ENCODE measurements at regions not wholly inside any gene's neighbourhood (a gene's known extent, or its start where the extent isn't known, plus 50 kb on each side); places are given as distances from the start of the nearest gene placed in this dataset.
"Not testable (repeated sequence)": the region's sequence is repeated elsewhere in the genome, so short reads cannot be mapped to it uniquely, and the experiment has no call there.

DNA sequence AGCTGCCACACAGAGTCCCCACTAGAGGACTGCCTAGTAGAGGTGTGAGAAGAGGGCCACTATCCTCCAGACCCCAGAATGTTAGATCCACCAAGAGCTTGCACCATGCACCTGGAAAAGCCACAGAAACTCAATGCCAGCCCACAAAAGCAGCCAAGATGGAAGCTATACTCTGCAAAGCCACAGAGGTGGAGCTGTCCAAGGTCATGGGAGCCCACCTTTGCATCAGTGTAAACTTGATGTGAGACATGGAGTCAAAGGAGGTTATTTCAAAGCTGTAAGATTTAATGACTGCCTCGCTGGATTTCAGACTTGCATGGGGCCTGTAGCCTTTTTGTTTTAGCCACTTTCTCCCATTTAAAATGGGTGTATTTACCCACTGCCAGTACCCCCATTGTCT, 1030.1 kb upstream of the GRIA3 start:
- DNase-seq (ENCODE audit: low read depth in 2 of 3, low spot score in 1 of 3) = no peak

DNA sequence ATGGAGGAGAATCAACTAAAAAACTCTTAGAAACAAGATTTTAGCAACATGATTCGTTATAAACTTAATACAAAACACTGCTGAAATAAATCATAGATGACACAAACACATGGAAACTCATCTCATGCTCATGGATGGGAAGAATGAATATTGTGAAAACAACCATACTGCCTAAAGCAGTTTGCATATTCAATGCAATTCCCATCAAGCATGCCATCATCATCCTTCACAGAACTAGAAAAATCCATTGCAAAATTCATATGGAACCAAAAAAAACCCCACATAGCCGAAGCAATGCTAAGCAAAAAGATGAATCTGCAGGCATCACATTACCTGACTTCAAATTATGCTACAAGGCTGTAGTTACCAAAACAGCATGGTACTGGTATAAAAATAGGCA, 1015.8 kb upstream of the GRIA3 start:
- DNase-seq (ENCODE audit: low read depth in 2 of 3, low spot score in 1 of 3) = no peak

GRCh38 chrX:122184791-122185190, 999.3 kb upstream of the GRIA3 start:
- DNase-seq (ENCODE audit: low read depth in 2 of 3, low spot score in 1 of 3) = no peak

DNA sequence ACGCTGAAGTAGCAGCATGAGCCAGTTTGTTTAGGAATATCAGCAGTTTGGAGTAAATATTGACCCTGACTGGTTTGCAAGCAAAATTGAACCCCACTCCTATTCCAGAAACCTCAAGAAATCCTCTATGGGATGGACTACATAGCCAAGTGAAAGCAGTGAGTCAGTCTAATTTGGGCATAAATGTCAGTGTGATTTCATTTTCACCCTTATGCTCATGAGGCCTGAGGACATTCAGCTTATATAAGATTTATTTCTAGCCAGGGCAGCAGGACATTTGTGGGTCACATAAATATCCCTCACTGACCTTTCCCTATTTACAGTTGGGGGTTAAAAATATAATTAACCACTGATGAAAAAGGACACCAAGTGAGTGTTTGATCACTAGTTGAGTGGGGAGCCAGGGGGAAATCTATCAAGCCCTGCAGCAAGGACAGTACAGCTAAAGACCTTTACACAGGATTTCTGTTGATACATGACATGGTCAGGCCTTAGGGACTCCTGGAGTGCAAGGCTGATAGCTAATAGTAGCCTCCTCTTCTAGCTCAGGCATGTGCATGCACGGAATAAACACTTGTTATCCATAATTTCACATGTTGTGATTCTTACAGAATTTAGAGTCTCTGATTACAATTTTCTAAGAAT, 996.9 kb upstream of the GRIA3 start:
- no peak for DNase-seq (ENCODE audit: low read depth in 2 of 3, low spot score in 1 of 3)

DNA sequence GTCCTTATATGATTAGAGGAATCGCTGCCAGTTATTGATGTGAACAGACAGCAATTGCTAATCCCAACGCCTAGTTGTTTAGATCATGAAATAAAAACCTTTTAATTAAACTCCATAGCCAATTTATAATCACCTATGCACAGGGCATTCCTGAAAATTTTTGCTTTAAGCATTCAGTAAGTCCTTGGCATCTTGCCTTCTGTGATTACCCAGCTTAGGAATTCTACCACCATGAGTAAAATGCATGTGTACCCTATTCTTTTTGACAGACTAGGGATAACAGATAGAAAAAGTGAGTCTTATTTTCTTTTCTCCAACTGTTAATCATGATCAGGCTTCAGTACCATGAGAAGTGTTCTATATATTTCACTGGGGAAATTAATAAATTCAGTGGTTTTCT, 995.3 kb upstream of the GRIA3 start:
- DNase-seq (ENCODE audit: low read depth in 2 of 3, low spot score in 1 of 3) = no peak

DNA sequence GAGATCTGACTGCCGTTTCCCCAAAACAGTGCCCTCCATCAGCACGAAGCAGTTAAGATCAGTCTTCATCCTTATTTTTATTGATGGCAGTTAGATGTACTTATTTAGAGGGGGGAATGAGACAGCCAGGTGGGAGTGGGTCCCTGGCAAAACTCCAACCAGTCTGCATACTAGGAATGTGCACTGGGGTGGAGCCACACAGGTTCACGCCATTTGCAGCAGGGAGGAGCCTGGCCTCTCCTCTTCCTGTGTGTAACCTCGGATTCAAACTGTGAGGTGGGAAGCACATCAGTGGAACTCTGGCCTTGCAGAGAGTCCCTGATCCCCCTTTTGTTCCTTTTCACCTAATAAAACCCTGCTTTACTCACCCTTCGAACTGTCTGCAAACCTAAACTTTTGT, 987.7 kb upstream of the GRIA3 start:
- no peak for DNase-seq (ENCODE audit: low read depth in 2 of 3, low spot score in 1 of 3)

GRCh38 chrX:122203399-122203798, 980.7 kb upstream of the GRIA3 start:
- DNase-seq (ENCODE audit: low read depth in 2 of 3, low spot score in 1 of 3) = no peak

DNA sequence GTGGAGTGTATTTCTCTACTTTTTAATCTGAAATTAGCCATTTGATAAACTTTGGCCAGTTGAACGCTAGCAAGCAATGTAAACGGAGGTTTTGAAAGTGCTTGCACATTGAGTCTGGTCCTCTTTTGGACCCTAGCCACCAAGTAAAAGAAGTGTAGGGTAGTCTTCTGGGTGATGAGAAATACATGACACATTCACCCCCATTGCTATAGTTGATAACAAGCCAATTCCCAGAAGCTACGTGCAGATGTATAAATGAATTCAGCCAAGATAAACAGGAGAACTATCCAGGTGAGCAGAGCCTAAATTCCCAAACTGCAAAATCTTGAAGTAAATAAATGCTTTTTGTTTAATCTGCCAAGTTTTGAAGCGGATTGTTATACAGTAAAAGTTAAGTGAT, 965.4 kb upstream of the GRIA3 start:
- no peak for DNase-seq (ENCODE audit: low read depth in 2 of 3, low spot score in 1 of 3)

DNA sequence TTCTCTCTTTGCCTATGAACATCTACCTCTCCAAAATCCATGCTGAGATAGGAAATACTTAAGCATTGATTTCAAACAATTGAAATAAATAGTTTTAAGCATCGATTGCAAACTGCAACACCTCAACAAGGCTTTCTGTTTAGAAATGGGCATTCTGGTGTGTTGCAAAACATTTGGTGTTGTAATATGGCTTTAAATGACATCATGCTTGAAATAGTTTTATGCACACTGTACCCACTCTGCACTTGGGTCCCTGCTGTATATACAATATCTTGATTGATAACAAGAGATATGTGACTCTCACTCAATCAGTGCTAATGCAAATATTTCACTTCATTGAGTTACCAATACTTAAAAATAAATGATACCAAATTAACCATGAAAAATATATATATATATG, 964.9 kb upstream of the GRIA3 start:
- DNase-seq (ENCODE audit: low read depth in 2 of 3, low spot score in 1 of 3) = no peak

DNA sequence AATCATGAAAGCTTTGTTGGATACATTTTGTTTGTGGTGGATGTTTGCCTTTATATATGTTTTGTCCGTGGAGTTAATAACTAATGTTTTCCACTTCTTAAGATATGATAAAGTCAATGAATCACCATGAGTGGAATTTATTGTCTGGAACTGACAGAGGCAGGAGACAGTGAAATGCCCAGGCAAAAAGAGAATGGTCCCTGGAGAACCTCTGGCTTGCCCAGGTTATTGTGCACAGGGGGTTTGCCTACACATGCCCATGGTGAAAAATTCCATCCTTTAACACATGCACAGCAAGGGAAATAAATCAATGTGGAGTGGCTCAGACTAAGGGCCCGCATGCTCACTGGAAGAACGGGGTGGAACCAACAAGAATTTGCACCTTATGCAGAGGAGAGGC, 964.3 kb upstream of the GRIA3 start:
- no peak for DNase-seq (ENCODE audit: low read depth in 2 of 3, low spot score in 1 of 3)

DNA sequence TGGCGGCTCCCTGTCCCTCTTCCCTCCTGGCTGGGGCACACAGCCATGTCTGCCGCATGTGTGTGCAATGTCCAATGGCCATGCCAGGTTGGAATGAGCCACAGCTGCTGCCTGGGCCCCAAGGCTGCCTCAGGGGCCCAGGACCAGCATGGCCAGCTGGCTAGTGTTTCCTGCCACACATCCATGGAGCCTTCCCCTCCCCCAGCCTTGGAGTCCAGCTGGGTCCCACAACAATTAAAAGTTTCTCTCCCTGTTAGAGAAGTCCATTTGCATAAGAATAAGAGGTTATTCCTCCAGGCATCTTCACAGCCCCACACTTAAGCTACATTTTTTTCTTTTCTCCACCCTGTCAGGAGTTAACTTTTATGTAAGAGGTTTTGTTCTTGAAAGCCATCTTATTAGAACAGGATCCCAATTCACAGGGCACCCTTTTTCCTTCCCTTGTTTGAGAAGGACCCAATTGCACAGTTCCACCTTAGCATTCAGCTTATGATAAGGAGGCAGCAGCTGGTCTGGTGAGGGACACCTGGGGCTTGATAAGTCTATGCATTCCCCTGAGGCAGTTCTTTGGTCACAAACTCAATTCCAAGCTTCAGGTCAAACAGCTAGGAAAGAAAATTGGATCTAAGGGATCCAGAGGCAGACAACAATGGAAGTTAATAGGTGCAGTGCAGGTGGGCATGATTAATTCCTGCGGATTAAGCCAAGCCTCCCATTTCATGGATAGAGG, 963.3 kb upstream of the GRIA3 start:
- DNase-seq (ENCODE audit: low read depth in 2 of 3, low spot score in 1 of 3) = no peak

DNA sequence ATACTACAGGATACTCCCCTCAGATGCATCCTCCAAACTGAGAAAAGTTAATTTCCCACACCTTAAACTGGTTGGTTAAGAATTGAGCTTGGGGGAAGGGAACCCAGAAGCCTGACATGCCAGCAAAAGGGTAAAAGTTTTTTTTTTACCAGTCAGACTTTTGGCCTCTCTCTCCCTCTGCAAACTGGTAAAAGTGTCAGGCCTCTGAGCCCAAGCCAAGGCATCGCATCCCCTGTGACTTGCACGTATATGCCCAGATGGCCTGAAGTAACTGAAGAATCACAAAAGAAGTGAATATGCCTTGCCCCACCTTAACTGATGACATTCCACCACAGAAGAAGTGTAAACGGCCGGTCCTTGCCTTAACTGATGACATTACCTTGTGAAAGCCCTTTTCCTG, 962.3 kb upstream of the GRIA3 start:
- not testable (repeated sequence) for DNase-seq (ENCODE audit: low read depth in 2 of 3, low spot score in 1 of 3)

GRCh38 chrX:122224137-122224536, 959.9 kb upstream of the GRIA3 start:
- DNase-seq (ENCODE audit: low read depth in 2 of 3, low spot score in 1 of 3) = not testable (repeated sequence)

DNA sequence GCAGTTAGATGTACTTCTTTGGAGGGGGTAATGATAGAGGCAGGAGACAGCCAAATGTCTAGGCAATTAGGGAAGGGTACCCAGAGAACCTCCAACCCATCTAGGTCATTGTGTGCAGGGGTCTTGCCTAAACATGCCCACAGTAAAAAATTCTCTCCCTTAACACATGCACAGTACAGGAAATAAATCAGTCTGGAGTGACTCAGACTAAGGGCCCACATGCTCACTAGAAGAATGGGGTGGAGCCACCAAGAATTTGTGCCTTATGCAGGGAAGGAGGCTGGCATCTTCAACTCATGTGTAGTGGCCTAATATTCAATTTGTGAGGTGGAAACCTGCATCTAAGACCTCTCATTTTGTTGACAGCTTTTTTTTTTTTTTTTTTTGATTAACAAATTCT, 945.3 kb upstream of the GRIA3 start:
- DNase-seq (ENCODE audit: low read depth in 2 of 3, low spot score in 1 of 3) = no peak

- no peak for DNase-seq (ENCODE audit: low read depth in 2 of 3, low spot score in 1 of 3)
These were observed 942.1 kb upstream of the GRIA3 start for GRCh38 chrX:122241959-122242358.

DNA sequence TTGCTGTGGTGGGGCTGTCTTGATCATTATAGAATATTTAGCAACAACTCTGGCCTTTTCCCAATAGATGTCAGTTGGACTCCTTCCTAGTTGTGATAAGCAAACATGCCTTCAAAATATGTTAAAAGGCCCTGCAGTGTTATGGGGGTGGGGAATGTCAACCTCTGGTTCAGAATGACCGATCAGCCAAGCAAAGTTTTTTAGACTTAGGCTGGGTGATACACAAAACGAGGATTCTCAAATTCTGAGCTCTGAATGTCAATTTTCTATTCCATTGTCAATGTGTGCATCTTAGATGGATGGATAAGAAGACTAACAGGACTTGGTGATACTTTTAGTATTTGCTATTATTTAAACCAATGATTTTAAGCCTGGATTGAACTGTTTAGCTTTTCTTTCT, 940.0 kb upstream of the GRIA3 start:
- no peak for DNase-seq (ENCODE audit: low read depth in 2 of 3, low spot score in 1 of 3)

GRCh38 chrX:122245175-122245574, 938.9 kb upstream of the GRIA3 start:
- DNase-seq (ENCODE audit: low read depth in 2 of 3, low spot score in 1 of 3) = no peak

DNA sequence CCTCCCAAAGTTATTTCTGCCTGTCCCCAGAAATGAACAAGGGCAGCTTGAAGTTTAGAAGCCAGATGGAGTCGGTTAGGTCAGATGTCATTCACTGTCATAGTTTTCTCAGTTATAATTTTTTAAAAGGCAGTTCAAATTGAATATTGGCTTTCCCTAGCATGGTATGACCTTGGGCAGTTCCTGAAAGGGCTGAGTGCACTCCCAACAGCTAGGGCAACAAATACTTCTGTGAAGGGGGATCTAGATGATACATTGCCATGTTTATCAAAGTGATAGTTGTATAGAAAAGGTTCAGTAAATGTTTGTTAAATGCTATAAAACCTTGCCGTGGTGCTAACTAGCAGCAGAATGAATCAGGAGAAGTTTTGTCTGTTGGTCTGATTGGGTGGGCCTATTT, 938.1 kb upstream of the GRIA3 start:
- DNase-seq (ENCODE audit: low read depth in 2 of 3, low spot score in 1 of 3) = no peak

DNA sequence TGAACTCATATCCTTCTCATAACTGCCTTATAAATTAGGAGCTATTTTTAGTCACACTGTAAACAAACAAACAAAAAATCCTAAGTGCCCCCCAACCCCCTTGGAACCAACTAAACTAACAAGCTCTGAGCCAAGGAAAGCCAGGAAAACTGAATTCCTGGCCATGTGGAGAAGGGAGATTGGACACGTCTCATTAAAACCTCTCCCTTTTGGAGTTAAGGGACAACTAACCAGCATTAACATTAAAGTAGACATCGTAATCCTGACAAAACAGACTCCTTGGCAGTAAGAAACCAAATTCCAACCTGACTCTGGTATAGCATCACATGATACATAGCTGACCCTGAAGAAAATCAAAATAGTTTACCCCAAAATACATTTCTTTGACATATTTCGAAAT, 937.1 kb upstream of the GRIA3 start:
- DNase-seq (ENCODE audit: low read depth in 2 of 3, low spot score in 1 of 3) = no peak

GRCh38 chrX:122248681-122249080, 935.4 kb upstream of the GRIA3 start:
- DNase-seq (ENCODE audit: low read depth in 2 of 3, low spot score in 1 of 3) = no peak

DNA sequence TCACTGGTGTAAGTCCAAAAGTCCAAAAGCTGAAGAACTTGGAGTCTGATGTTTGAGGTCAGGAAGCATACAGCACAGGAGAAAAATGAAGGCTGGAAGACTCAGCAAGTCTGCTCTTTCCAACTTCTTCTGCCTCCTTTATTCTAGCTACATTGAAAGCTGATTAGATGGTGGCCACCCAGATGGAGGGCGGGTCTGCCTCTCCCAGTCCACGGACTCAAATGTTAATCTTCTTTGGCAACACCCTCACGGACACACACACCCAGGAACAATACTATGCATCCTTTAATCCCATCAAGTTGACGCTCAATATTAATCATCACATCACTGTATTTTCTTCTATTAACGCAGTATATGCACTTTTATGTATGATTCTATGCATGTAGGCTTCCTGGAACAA, 931.6 kb upstream of the GRIA3 start:
- no peak for DNase-seq (ENCODE audit: low read depth in 2 of 3, low spot score in 1 of 3)

DNA sequence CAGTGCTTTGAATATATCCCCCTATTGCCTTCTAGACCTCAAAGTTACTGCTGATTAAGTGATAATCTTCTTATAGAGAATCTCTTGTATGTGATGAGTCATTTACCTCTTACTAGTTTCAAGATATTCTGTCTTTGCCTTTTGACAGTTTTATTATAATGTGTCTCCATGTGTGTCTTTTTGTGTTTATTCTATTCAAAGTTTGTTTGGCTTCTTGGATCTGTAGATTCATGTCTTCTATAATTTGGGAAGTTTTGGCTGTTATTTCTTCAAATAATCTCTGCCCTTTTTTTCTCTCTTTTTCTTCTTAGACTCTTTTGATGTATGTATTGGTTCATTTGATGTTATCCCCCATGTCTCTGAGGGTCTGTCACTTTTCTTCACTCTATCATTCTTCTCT, 915.7 kb upstream of the GRIA3 start:
- DNase-seq (ENCODE audit: low read depth in 2 of 3, low spot score in 1 of 3) = no peak

- no peak for DNase-seq (ENCODE audit: low read depth in 2 of 3, low spot score in 1 of 3)
These were observed 914.8 kb upstream of the GRIA3 start for GRCh38 chrX:122269243-122269781.

Data from stimulated activated CD4-positive, alpha-beta T cell treated with anti-CD3 and anti-CD28 coated beads, Interleukin-12 subunit alpha, Interleukin-12 subunit beta, amount 100 ng/mL, for 48 hours (primary cell).